Body of pancreas (tissue), 4 donors: ENCODE measurements at regions not wholly inside any gene's neighbourhood (a gene's known extent, or its start where the extent isn't known, plus 50 kb on each side); places are given as distances from the start of the nearest gene placed in this dataset.
"Not testable (repeated sequence)": the region's sequence is repeated elsewhere in the genome, so short reads cannot be mapped to it uniquely, and the experiment has no call there.

ENCODE experiments used
- ATAC-seq: fragments of 150-250 bp; one replicate; pipeline ENCODE4 v1.9.1; 2016
- DNase-seq, 4 donors: peaks; one replicate each; pipeline ENCODE4 v3.0.0-alpha.2; 2019
- H3K27ac ChIP-seq, 4 donors: fragments of 200-600 bp; sonication (generic); 1 replicate in 3 of 4; 2 replicates in 1 of 4; pipeline versions ENCODE4 v1.5.1 to v1.6.1; 2016 to 2019; ENCODE audit warnings: mild to moderate bottlenecking in 1 of 4, mixed read lengths in 1 of 4, moderate library complexity in 1 of 4
- H3K27me3 ChIP-seq, 2 donors: fragments of 200-600 bp; sonication (generic); one replicate each; pipeline ENCODE4 v1.6.0; 2016; ENCODE audit warnings: mild to moderate bottlenecking in 1 of 2
- H3K36me3 ChIP-seq, 2 donors: fragments of 200-600 bp; sonication (generic); replicated peaks in 1 of 2; 2 replicates each; pipeline ENCODE4 v1.5.1; 2016; ENCODE audit warnings: low read depth in 2 of 2; ENCODE audit not compliant: insufficient read depth in 1 of 2
- H3K4me1 ChIP-seq: fragments of 200-600 bp; sonication (generic); one replicate; pipeline ENCODE4 v1.6.0; 2016
- H3K4me3 ChIP-seq, 2 donors: fragments of 200-600 bp; sonication (generic); 1 replicate in 1 of 2; 2 replicates in 1 of 2; pipeline ENCODE4 v1.5.1; 2016 to 2019
- H3K9me3 ChIP-seq, 3 donors: fragments of 200-600 bp; sonication (generic); 1 replicate in 2 of 3; 2 replicates in 1 of 3; pipeline ENCODE4 v1.5.1; 2016
- CTCF ChIP-seq, 7 experiments: fragments of 450-650 bp in 4 of 7; fragments of 200-600 bp in 3 of 7; sonication (generic) in 3 of 7; IDR thresholded peaks; one replicate each; pipeline ENCODE4 v1.5.1; 2016 to 2019; ENCODE audit warnings: antibody characterized with exemption in 7 of 7
- POLR2A ChIP-seq, 3 donors: fragments of 450-650 bp; IDR thresholded peaks; one replicate each; pipeline ENCODE4 v1.6.1; 2016; ENCODE audit warnings: antibody characterized with exemption in 3 of 3, mild to moderate bottlenecking in 2 of 3
- WGBS, 2 donors: methylation state at CpG; one replicate each; pipeline ENCODE4 v1.1.5; 2017; 5-methylcytosine and 5-hydroxymethylcytosine counted together
- intact Hi-C: fragments of 100-400 bp; cut with DNase I; formaldehyde crosslinking; loops from one replicate; pipeline ENCODE4 v1.15.1; 2023

- Histone ChIP-seq H3K4me3 (no peak overlapping the region), H3K9me3 (no peaks in the 10 kb centered on the region), H3K27me3 (no peaks in the 10 kb centered on the region), H3K27ac (no peak overlapping the region), H3K4me1 (no peaks in the 10 kb centered on the region), H3K36me3 (no peaks in the 10 kb centered on the region)
- DNase-seq (no peak), ATAC-seq (no peak)
- intact Hi-C loops, result no loop called here
- 51 to 64% methylated on average over 5 to 6 of the region's 6 CpGs for WGBS, 2 donors
- TF ChIP-seq POLR2A (IDR thresholded peaks at IDR 0.05) (no peak), CTCF (IDR thresholded peaks at IDR 0.05) (no peak)
These were observed 222.8 kb upstream of the PRKCQ start for GRCh38 chr10:6802759-6803426.

- WGBS, 2 donors, result 61 to 71% methylated on average over 3 of the region's 3 CpGs
- Histone ChIP-seq H3K27ac (no peak overlapping the region), H3K27me3 (no peaks in the 10 kb centered on the region), H3K36me3 (no peaks in the 10 kb centered on the region), H3K4me3 (no peak overlapping the region), H3K4me1 (no peaks in the 10 kb centered on the region), H3K9me3 (no peaks in the 10 kb centered on the region)
- DNase-seq (no peak), ATAC-seq (no peak)
- intact Hi-C loops, result no loop called here
- TF ChIP-seq CTCF (IDR thresholded peaks at IDR 0.05), result no peak
- no peak for TF ChIP-seq POLR2A (IDR thresholded peaks at IDR 0.05)
These were observed 216.2 kb upstream of the PRKCQ start for GRCh38 chr10:6796231-6796630.

GRCh38 chr10:6795541-6795940 lies 215.5 kb upstream of the PRKCQ start:
- no peaks in the 10 kb centered on the region for H3K9me3 ChIP-seq
- H3K4me3 ChIP-seq, result no peak overlapping the region
- TF ChIP-seq CTCF (IDR thresholded peaks at IDR 0.05) (no peak), POLR2A (IDR thresholded peaks at IDR 0.05) (no peak)
- H3K4me1 ChIP-seq, result no peaks in the 10 kb centered on the region
- ATAC-seq (no peak), DNase-seq (no peak)
- H3K27me3 ChIP-seq, result no peaks in the 10 kb centered on the region
- 69 to 75% methylated on average over 6 of the region's 6 CpGs for WGBS, 2 donors
- H3K27ac ChIP-seq, result no peak overlapping the region
- no peaks in the 10 kb centered on the region for H3K36me3 ChIP-seq
- intact Hi-C loops, result no loop called here

GRCh38 chr10:6794841-6795240 lies 214.8 kb upstream of the PRKCQ start:
- 27 to 39% methylated on average over 5 to 6 of the region's 10 CpGs for WGBS, 2 donors
- DNase-seq, intact Hi-C loops, H3K27me3 ChIP-seq, H3K4me3 ChIP-seq, H3K9me3 ChIP-seq, ATAC-seq, H3K36me3 ChIP-seq, H3K4me1 ChIP-seq, H3K27ac ChIP-seq: not testable (repeated sequence)

GRCh38 chr10:6794441-6794840 lies 214.4 kb upstream of the PRKCQ start:
- no peak overlapping the region for H3K27ac ChIP-seq
- no peaks in the 10 kb centered on the region for H3K27me3 ChIP-seq
- H3K36me3 ChIP-seq, result no peaks in the 10 kb centered on the region
- DNase-seq (no peak), ATAC-seq (no peak)
- TF ChIP-seq POLR2A (IDR thresholded peaks at IDR 0.05) (no peak), CTCF (IDR thresholded peaks at IDR 0.05) (no peak)
- 68 to 69% methylated on average over 10 of the region's 10 CpGs for WGBS, 2 donors
- H3K9me3 ChIP-seq, result no peaks in the 10 kb centered on the region
- H3K4me1 ChIP-seq, result no peaks in the 10 kb centered on the region
- no peak overlapping the region for H3K4me3 ChIP-seq
- intact Hi-C loops, result no loop called here
